ENCODE measurements at regions not wholly inside any gene's neighbourhood (a gene's known extent, or its start where the extent isn't known, plus 50 kb on each side); places are given as distances from the start of the nearest gene placed in this dataset.
"Not testable (repeated sequence)": the region's sequence is repeated elsewhere in the genome, so short reads cannot be mapped to it uniquely, and the experiment has no call there.

- no peak for DNase-seq
These were observed 1606.4 kb upstream of the PRR20A start for GRCh38 chr13:55534306-55534705.

- DNase-seq, result no peak
These were observed 1602.3 kb upstream of the PRR20A start for GRCh38 chr13:55538424-55538823.

GRCh38 chr13:55543053-55543452, 1597.7 kb upstream of the PRR20A start:
- DNase-seq, result no peak

GRCh38 chr13:55550624-55551023, 1590.1 kb upstream of the PRR20A start:
- no peak for DNase-seq

- DNase-seq, result no peak
These were observed 1587.0 kb upstream of the PRR20A start for GRCh38 chr13:55553701-55554100.

GRCh38 chr13:55554741-55555140, 1586.0 kb upstream of the PRR20A start:
- DNase-seq, result no peak

- DNase-seq, result no peak
These were observed 1580.4 kb upstream of the PRR20A start for GRCh38 chr13:55560331-55560730.

GRCh38 chr13:55563267-55563666, 1577.5 kb upstream of the PRR20A start:
- no peak for DNase-seq

- DNase-seq, result no peak
These were observed 1574.4 kb upstream of the PRR20A start for GRCh38 chr13:55566334-55566733.

GRCh38 chr13:55566779-55567178, 1573.9 kb upstream of the PRR20A start:
- DNase-seq, result no peak

GRCh38 chr13:55567721-55568625, 1572.7 kb upstream of the PRR20A start:
- DNase-seq, result no peak

GRCh38 chr13:55569082-55569481, 1571.6 kb upstream of the PRR20A start:
- no peak for DNase-seq

GRCh38 chr13:55569514-55569913, 1571.2 kb upstream of the PRR20A start:
- DNase-seq, result no peak

- no peak for DNase-seq
These were observed 1570.3 kb upstream of the PRR20A start for GRCh38 chr13:55570371-55570770.

GRCh38 chr13:55571237-55571867, 1569.4 kb upstream of the PRR20A start:
- DNase-seq, result no peak

GRCh38 chr13:55572408-55572807, 1568.3 kb upstream of the PRR20A start:
- DNase-seq, result no peak

- no peak for DNase-seq
These were observed 1567.9 kb upstream of the PRR20A start for GRCh38 chr13:55572862-55573261.

GRCh38 chr13:55573565-55573964, 1567.2 kb upstream of the PRR20A start:
- DNase-seq, result no peak

- no peak for DNase-seq
These were observed 1564.3 kb upstream of the PRR20A start for GRCh38 chr13:55576389-55576788.

- no peak for DNase-seq
These were observed 1563.5 kb upstream of the PRR20A start for GRCh38 chr13:55577082-55577846.

- no peak for DNase-seq
These were observed 1562.9 kb upstream of the PRR20A start for GRCh38 chr13:55577847-55578210.

- DNase-seq, result not testable (repeated sequence)
These were observed 1558.4 kb upstream of the PRR20A start for GRCh38 chr13:55582294-55582693.

- no peak for DNase-seq
These were observed 1556.6 kb upstream of the PRR20A start for GRCh38 chr13:55583953-55584593.
